ENCODE measurements at regions not wholly inside any gene's neighbourhood (a gene's known extent, or its start where the extent isn't known, plus 50 kb on each side); places are given as distances from the start of the nearest gene placed in this dataset.

DNA sequence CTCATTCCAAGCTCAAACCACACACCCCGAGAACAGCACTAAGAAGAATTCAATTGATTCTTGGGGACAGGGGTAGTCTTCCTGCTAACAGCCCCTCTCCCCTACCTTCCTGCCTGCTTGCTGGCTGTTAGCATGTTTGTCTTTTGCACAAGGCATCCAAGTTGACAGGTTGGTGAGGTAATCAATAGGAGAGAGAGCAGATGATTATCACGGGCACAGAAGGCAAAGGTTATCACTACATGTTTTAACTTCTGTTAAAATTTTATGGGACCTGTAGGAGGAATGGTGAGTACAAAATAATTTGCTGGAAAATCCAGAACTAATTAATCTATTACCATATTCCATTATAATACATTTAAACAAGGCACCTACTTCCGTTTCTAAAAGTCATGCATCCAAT is 442.1 kb upstream of the TCF4 start:
- no peaks in the 10 kb centered on the region for H3K27me3 ChIP-seq (ENCODE audit: control insufficient read depth, insufficient read depth, low read length)
- DNase-seq (ENCODE audit: low read depth, low spot score) (no peak), ATAC-seq (no peak)
- no peak for TF ChIP-seq REST (IDR thresholded peaks at IDR 0.05; ENCODE audit: insufficient read depth in 1 of 2, low read depth in 2 of 2, low read length in 1 of 2)
- no peak for TF ChIP-seq SIN3A (IDR thresholded peaks at IDR 0.05; ENCODE audit: borderline replicate concordance, insufficient read depth, low read depth, low read length)
- no peak for TF ChIP-seq POLR2AphosphoS5 (IDR thresholded peaks at IDR 0.05; ENCODE audit: low read depth, low read length)
- TF ChIP-seq TCF7L2 (IDR thresholded peaks at IDR 0.05; ENCODE audit: low read depth, low read length), result no peak
- TF ChIP-seq, protein P1, sequence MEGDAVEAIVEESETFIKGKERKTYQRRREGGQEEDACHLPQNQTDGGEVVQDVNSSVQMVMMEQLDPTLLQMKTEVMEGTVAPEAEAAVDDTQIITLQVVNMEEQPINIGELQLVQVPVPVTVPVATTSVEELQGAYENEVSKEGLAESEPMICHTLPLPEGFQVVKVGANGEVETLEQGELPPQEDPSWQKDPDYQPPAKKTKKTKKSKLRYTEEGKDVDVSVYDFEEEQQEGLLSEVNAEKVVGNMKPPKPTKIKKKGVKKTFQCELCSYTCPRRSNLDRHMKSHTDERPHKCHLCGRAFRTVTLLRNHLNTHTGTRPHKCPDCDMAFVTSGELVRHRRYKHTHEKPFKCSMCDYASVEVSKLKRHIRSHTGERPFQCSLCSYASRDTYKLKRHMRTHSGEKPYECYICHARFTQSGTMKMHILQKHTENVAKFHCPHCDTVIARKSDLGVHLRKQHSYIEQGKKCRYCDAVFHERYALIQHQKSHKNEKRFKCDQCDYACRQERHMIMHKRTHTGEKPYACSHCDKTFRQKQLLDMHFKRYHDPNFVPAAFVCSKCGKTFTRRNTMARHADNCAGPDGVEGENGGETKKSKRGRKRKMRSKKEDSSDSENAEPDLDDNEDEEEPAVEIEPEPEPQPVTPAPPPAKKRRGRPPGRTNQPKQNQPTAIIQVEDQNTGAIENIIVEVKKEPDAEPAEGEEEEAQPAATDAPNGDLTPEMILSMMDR (IDR thresholded peaks at IDR 0.05), result no peak
- ChIA-PET CTCF (no interaction called here), POLR2A (no interaction called here)
- no peaks in the 10 kb centered on the region for H3K4me1 ChIP-seq (ENCODE audit: control insufficient read depth, insufficient read depth, low read length)
- H3K4me3 ChIP-seq (ENCODE audit: low read depth in 2 of 2, low read length in 2 of 2), result no peak overlapping the region
- BruUV-seq (replicated peaks), result no TSS peak
- H3K27ac ChIP-seq (ENCODE audit: low read length), result no peak overlapping the region
- no peaks in the 10 kb centered on the region for H3K9me3 ChIP-seq (ENCODE audit: control insufficient read depth, insufficient read depth, low read depth, low read length)
- no peaks in the 10 kb centered on the region for H3K36me3 ChIP-seq (ENCODE audit: control insufficient read depth, insufficient read depth, low read length)
- intact Hi-C loops (cut with micrococcal nuclease; ENCODE audit: unreplicated experiment), result no loop called here
- in situ Hi-C loops (cut with HindIII; ENCODE audit: low pct_unique_long_range_greater_than_20kb, low sequenced_read_pairs), result no loop called here

GRCh38 chr18:56028514-56028913 is 440.5 kb upstream of the TCF4 start:
- DNase-seq (ENCODE audit: low read depth, low spot score) (no peak), ATAC-seq (no peak)
- Histone ChIP-seq H3K27ac (ENCODE audit: low read length) (no peak overlapping the region), H3K4me3 (ENCODE audit: low read depth in 2 of 2, low read length in 2 of 2) (no peak overlapping the region), H3K27me3 (ENCODE audit: control insufficient read depth, insufficient read depth, low read length) (no peaks in the 10 kb centered on the region), H3K36me3 (ENCODE audit: control insufficient read depth, insufficient read depth, low read length) (no peaks in the 10 kb centered on the region), H3K4me1 (ENCODE audit: control insufficient read depth, insufficient read depth, low read length) (no peaks in the 10 kb centered on the region), H3K9me3 (ENCODE audit: control insufficient read depth, insufficient read depth, low read depth, low read length) (no peaks in the 10 kb centered on the region)
- BruUV-seq (replicated peaks), result no TSS peak
- intact Hi-C loops (cut with micrococcal nuclease; ENCODE audit: unreplicated experiment), result no loop called here
- TF ChIP-seq, protein P1 (IDR thresholded peaks at IDR 0.05), result no peak
- TF ChIP-seq POLR2AphosphoS5 (IDR thresholded peaks at IDR 0.05; ENCODE audit: low read depth, low read length) (no peak), TCF7L2 (IDR thresholded peaks at IDR 0.05; ENCODE audit: low read depth, low read length) (no peak), REST (IDR thresholded peaks at IDR 0.05; ENCODE audit: insufficient read depth in 1 of 2, low read depth in 2 of 2, low read length in 1 of 2) (no peak)
- in situ Hi-C loops (cut with HindIII; ENCODE audit: low pct_unique_long_range_greater_than_20kb, low sequenced_read_pairs), result no loop called here
- ChIA-PET POLR2A (no interaction called here), CTCF (no interaction called here)

Measured in Panc1 (cell line).